HG03097 (cell line): ENCODE measurements at regions not wholly inside any gene's neighbourhood (a gene's known extent, or its start where the extent isn't known, plus 50 kb on each side); places are given as distances from the start of the nearest gene placed in this dataset.

Experiments
- ATAC-seq: cut with Tn5 transposase; IDR thresholded peaks from one replicate; pipeline ENCODE4 v1.9.1; 2021; ENCODE audit not compliant: unreplicated experiment, low FRiP score

DNA sequence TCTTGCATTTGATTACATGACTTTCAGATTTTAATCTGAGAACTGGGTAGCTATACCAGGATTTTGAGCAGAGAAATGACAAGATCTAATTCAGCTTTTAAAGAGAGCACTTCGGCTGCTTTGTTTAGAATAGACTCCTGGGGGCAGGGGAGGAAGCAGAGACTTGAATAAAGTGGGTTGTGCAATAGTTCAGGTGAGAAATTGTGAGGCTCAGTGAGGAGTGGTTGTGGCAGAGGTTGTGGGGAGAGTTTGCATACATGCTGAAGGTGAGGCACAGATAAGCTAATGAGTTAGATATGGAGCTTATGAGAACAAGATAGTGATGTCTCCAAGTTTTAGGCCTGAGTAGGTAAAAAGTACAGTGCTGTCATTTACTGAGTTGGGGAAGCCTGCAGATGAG is 281.4 kb downstream of the FLRT2 start:
- ATAC-seq: no peak

DNA sequence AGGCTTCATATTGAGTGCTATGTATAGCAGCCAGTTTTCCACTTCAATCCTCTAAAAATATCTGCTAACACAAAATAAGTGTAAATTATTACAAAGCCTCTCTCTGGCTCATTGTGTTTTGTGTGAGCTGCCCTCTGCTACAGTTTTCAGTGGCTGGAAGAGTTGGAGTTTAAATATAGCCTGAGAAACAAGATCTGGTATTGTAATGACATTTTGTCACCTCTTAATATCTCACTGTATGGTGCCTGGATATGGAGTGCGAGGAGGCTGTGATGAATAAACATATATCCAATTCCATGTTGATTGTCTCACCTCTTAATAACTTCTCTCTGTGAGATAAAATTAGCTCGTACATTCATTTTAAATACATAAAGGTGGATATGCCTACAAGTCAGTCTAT is 269.7 kb downstream of the FLRT2 start:
- no peak for ATAC-seq

DNA sequence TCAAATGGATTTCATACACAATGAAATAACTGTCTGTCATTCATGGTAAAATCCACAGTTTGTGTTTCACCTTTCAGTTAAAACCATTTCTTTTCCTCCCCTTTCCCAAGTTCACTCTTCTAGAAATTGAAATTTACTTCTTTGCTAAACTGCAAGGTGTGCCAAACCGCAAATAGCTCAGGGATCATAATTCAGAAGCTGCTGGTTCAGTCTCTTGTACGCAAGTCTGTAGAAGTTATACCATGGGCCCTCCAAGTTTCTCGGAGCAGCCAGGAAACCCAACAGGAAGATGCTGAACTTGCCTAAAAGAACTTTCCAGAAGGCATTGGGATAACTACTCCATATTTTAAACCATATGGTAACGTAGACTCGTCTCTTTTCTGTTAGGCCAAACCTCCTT is 268.9 kb downstream of the FLRT2 start:
- no peak for ATAC-seq

DNA sequence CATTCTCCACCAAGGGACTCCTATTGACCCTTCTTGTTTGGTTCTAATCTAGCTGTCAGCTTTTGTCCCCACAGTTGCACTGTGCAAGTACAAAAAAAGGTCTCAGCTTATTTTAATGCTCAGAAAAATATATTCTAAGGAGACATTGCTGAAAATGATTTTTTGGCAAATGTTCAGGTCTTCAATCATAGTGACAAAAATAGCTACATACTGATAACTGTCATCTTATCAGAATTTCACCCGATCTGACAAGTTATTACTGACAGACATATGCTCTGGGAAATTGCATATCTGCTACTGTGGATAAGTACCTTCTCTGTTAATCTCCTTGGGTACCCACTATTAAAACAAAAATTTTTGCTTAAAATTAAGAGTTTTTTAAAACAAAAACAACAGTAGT is 263.6 kb downstream of the FLRT2 start:
- no peak for ATAC-seq

DNA sequence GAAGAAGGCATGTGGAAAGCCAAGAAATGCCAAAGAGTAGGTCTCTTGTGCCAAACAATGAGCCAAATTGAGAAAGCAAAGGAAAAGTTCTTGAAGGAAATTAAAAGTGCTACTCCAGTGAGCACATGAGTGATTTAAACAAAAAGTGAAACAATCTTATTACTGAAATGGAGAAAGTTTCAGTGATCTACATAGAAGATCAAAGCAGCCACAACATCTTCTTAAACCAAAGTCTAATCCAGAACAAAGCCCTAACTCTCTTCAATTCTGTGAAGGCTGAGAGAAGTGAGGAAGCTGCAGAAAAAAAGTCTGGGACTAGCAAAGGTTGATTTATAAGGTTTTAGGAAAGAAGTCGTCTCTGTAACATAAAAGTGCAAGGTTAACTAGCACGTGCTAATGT is 259.6 kb downstream of the FLRT2 start:
- ATAC-seq: no peak

DNA sequence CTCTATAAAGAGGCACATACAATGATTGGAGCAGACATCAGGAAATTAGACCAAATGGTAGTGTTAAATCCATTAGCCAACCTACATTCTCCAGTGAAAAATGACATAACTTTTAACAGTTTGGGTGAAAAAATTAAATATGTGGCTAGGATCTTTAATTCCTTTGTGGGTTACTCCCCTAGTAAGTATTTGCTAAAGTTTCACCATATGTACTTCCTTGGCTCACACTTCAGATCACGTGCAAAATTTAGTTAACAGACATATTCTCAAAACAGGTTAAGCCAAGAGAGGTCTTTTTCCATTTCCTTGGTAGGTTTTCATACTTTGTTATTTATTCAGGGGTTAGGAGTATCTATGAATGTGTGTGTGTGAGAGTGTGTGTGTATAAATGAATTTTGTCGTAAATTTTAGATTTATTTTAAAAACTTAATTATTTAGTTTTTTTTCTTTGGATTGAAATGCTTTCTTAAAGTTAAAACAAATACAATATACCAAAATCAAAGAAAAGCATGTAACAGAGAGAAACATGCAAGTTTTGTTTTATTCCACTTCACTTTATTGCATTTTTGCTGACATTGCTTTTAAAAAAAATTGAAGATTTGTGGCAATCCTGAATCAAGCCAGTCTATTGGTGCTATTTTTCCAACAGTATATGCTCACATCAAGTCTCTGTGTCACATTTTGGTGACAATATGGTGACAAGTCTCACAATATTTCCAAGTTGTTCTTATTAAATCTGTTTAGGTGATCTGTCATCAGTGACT is 258.7 kb downstream of the FLRT2 start:
- no peak for ATAC-seq

DNA sequence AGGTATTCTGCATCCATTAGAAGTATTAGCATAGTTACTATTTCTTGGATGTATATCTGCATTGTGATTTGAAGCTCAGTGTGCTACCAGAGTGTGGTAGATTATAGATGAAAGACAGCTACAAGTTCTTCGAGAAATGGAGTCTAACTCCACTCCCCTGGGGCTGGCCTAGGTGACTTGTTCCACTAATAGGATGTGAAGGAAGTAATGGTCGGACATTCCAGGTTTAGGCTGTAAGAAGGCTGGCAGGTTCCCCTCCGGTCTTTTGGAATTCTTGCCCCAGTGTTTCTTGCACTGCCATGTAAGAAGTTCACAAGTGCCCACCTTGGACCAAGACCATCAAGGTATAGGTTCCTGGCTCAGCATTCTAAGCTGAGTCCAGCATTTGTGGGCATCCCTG is 236.4 kb downstream of the FLRT2 start:
- no peak for ATAC-seq

DNA sequence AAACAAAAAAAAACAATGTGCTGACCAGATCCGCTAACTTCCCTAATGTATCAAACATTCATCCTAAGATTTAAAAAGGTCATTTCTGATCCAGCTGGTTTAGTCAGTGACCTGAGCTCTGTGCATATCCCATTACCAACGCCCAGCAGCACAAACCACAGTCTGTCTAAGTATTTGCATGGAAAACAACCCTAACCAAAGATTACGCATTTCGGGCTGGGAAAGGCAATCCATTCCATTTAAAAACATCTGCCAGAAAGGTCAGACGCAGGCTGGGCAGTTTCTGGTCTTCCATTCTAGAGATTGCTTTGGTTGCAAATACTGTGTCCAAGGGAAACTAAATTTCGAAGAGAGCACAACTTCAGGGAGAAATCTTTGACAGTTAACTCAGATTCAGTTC is 234.9 kb downstream of the FLRT2 start:
- no peak for ATAC-seq

DNA sequence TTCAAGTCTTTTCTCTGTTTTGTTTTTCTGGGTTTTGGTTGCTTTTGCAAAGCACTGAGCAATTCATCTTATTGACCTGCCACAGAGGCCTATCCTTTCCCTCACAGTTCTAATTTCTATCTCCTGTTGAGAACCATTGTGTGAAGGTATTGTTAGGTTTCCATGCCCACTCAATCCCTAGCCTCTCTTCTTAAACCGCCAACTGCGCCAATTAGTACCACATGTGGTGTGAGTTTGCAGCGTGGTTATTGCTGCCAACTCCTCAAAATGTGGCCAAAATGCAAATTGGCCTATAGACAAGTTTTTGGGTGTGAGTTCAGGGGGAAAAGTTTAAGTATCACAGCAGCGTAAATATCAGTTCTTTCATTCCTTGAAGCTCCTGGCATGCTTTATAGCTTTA is 232.6 kb downstream of the FLRT2 start:
- no peak for ATAC-seq

DNA sequence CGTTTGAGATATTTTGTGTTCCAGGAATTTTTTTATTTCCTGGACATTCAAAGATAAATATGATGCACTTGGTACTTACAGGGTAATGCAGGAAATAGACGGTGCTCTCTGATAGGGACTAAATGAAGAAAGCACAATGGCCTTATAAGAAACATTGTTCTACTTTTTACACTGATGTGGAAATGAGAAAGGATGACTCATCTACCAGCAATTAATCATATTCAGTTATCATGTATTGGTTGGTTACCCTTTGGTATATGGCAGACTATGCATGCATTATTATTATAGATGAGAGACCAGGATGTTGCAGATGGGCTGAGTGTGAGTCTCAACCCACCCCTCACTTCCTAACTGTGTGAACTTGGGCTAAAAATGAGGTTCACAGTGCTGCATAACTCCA is 222.2 kb downstream of the FLRT2 start:
- no peak for ATAC-seq

DNA sequence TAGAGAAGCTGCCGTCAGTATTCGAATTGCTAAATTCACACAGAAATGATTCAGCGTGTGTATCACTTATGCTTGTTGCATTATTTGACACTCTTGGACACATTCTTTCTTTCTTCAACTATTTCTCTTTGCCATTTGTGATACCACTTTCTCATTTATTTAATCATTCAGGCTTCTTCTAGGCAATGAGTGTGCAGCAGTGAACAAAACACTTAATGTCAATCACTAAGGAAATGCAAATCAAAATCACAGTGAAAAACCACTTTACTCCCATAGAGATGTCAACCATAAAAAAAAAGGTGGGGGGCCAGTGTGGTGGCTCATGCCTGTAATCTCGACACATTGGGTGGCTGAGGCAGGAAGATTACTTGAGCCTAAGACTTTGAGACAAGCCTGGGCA is 214.6 kb downstream of the FLRT2 start:
- ATAC-seq: no peak

DNA sequence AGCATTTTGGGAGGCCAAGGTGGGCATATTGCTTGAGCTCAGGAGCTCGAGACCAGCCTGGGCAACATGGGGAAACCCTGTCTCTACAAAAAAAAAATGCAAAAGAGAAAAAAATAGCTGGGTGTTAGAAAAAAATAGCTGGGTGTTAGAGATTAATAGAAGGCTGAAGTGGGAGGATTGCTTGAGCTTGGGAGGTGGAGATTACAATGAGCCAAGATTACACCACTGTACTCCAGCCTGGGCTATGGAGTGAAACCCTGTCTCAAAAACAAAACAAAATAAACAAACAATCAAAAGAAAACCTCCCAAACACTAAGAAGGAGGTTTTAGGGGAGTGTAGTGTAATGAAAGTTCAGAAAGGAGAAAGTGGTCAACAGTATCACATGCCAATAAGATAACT is 202.1 kb downstream of the FLRT2 start:
- ATAC-seq: no peak

DNA sequence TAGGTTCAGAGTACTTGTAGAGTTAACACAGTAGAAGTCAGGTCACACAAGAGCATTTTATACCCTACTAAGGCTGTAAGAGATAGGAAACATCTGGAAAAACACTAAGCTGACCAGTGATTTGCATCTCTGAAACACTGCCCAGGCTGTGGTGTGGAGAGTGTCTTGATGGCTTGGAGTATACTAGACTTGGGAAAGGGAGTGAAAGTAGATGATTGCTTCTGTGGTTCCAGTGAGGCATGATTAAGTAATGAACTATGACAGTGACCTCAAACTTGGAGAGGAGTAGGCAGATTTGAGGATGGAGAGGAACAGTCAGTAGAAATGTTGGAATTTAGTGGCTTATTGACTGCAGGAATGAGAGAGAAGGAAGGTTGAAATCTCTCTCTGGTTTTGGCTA is 201.2 kb downstream of the FLRT2 start:
- ATAC-seq: no peak

DNA sequence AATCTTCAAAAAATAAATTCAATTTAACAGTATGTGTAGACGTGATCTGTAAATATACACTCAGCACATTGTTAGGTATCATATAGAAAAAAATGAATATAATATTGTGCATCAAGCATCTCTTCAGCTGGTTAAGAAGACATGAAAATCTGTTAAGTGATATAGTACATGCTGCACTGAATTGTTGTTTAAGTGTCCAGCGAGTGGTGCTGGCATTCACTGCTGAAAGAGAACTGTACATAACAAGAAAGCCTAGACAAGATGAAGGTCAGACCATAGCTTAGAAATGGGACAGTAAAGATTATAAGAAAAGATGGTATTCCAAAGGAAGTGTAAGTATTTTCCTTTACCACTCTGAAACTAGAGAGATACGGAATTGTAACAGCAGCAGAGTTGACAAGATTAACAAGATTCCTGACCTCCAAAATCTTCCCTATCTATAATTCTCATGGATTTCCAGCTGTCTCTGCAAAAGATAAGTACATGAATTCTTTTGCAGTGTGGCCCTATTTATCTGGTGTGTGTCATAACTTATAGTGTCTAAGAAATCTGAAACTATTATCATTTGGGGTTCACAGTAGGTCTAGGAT is 198.6 kb downstream of the FLRT2 start:
- ATAC-seq: no peak

DNA sequence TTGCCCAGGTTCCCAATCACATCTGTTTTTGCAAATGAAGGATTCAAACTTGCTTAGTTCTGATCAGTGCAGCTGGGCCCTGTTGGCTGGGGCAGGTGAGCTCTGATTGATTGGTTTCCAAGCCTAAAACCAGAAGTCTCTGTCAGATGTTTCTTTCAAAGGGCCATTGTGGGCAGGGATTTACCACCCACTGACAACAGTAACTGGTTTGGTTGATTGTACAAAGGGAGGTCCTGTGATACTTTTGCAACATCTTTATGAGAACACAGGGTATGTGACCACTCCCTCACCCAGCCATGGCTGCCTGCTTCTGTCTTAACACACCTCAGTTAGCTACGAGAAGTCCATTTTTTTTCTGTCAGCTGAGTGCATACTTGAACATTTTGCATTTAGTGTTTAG is 184.1 kb downstream of the FLRT2 start:
- ATAC-seq: no peak

DNA sequence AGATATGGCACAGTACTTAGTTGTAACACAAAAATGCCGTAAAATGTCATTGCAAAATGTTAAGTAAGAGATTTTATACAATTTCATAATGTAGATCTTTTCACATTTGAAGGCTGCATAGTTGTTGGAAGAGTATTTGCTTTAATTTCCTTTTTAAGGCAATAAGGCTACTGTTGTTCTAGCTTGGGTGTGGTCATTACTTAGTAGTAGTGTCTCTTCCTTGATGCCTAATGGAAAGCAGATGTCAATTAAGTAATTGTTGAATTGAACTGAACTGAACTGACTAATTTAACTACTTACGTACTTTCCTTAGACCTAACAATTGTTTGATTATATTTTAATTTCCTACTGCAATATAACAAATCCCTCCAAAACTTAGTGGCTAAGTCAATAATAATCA is 181.7 kb downstream of the FLRT2 start:
- ATAC-seq: no peak
